MM.1S (cell line): ENCODE measurements at regions not wholly inside any gene's neighbourhood (a gene's known extent, or its start where the extent isn't known, plus 50 kb on each side); places are given as distances from the start of the nearest gene placed in this dataset.

Experiments
- EZH2 ChIP-seq: fragments of 300-600 bp; sonication (generic); optimal IDR thresholded peaks from 2 replicates; pipeline ENCODE3; 2017; ENCODE audit warnings: low read depth, mild to moderate bottlenecking, antibody characterized with exemption, low read length, mixed read lengths
- EZH2phosphoT487 ChIP-seq: fragments of 300-600 bp; sonication (generic); IDR thresholded peaks from 2 replicates; pipeline ENCODE4 v1.6.1; 2018; ENCODE audit warnings: antibody characterized with exemption, low read length
- TF ChIP-seq, protein P1 (sequence below): fragments of 300-600 bp; sonication (generic); IDR thresholded peaks from 2 replicates; pipeline ENCODE4 v1.5.1; 2016; ENCODE audit warnings: antibody characterized with exemption, low read length, mixed read lengths

DNA sequence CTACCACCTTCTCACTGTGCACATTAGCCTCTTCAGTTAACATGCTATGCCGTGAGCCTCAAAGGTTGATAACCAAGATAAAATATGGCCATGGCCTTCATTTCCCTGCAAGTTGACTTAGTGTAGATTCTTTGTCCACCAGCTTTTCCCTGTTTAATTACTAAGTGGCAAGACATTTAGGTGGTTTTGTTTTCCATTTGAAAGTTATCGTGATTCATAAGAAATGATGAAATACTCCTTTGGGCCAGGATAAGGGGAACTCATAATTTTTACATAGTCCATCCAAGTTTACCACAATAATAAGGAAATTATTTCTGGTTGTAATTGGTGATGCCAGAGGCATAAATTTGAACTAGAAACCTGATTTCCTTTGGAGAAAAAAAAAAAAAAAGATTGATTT is 609.6 kb downstream of the TAF11L14 start:
- TF ChIP-seq EZH2 = no peak
- no peak for TF ChIP-seq EZH2phosphoT487
- TF ChIP-seq, protein P1, sequence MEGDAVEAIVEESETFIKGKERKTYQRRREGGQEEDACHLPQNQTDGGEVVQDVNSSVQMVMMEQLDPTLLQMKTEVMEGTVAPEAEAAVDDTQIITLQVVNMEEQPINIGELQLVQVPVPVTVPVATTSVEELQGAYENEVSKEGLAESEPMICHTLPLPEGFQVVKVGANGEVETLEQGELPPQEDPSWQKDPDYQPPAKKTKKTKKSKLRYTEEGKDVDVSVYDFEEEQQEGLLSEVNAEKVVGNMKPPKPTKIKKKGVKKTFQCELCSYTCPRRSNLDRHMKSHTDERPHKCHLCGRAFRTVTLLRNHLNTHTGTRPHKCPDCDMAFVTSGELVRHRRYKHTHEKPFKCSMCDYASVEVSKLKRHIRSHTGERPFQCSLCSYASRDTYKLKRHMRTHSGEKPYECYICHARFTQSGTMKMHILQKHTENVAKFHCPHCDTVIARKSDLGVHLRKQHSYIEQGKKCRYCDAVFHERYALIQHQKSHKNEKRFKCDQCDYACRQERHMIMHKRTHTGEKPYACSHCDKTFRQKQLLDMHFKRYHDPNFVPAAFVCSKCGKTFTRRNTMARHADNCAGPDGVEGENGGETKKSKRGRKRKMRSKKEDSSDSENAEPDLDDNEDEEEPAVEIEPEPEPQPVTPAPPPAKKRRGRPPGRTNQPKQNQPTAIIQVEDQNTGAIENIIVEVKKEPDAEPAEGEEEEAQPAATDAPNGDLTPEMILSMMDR = no peak
